ENCODE measurements at regions not wholly inside any gene's neighbourhood (a gene's known extent, or its start where the extent isn't known, plus 50 kb on each side); places are given as distances from the start of the nearest gene placed in this dataset.

GRCh38 chr1:232555494-232556210 lies 74.3 kb downstream of the SIPA1L2 start:
- DNase-seq, result no peak

- DNase-seq, result no peak
Measured at GRCh38 chr1:232554409-232554808, 75.5 kb downstream of the SIPA1L2 start.

DNA sequence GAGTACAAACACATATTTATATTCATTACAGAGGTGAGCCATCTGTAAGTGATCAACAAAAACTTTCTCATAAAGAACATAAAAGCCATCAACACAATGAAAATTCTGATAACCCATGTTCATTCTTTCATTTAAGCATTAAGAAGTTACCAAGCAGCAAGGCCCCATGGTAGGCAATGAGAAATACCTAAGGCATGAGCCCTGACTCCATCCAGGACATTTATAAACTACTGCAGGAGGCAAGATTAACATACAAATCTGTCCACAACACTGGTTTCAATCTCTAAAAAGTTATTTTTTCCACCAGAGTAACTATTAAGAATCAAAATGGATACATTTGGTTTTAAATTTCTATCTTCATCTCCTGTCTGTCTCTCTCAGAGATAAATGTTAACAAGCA lies 76.1 kb downstream of the SIPA1L2 start:
- DNase-seq, result no peak

GRCh38 chr1:232553050-232553754 lies 76.7 kb downstream of the SIPA1L2 start:
- no peak for DNase-seq

DNA sequence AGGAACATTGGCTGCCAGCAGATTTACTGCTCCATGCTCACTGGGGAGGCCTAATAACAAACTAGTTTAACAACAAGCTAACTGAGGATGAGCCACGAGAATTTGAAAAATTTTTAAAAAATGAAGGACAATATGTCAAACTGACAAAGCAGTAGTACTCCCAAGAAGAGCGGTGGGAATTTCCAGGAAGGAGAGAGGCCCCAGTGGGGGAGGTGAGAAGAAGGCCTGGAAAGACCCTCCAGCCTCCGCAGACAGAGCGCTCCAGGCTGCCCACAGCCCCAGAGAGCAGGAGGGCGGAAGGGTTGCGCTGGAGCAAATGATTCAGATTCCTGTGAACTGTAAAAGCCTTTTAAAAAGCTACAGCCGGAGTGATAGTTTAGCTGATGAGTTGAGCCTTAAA lies 78.5 kb downstream of the SIPA1L2 start:
- DNase-seq, result no peak

- DNase-seq, result no peak
Measured at GRCh38 chr1:232550007-232550406, 79.9 kb downstream of the SIPA1L2 start.

GRCh38 chr1:232548691-232549090 lies 81.2 kb downstream of the SIPA1L2 start:
- DNase-seq, result no peak

DNA sequence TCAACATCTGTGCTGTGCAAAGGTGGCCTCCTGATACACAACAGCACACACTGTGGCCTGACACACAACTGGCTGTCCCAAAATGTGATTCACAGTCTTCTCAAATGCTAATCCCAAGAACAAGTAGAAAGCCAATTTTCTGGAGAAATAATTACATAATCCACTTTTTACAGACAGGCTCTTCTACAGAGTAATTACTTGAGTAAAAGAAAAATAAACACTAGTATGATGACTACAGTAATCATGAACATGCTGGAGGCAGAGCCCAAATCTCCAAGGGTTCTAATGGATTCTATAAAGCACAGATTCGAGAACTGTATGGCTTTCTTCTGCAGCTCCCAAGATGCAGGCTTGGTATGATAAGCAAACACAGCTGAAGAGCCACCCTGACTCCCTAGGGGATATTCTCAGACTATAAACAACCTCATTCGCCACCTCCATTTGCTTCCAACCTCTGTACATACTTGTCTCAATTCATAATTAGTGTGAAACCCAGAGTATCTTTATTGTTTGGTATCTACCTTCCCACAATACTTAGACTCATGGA lies 81.9 kb downstream of the SIPA1L2 start:
- no peak for DNase-seq

GRCh38 chr1:232542633-232543593 lies 87.0 kb downstream of the SIPA1L2 start:
- DNase-seq, result no peak

- DNase-seq, result no peak
Measured at GRCh38 chr1:232538943-232539302, 91.0 kb downstream of the SIPA1L2 start.

DNA sequence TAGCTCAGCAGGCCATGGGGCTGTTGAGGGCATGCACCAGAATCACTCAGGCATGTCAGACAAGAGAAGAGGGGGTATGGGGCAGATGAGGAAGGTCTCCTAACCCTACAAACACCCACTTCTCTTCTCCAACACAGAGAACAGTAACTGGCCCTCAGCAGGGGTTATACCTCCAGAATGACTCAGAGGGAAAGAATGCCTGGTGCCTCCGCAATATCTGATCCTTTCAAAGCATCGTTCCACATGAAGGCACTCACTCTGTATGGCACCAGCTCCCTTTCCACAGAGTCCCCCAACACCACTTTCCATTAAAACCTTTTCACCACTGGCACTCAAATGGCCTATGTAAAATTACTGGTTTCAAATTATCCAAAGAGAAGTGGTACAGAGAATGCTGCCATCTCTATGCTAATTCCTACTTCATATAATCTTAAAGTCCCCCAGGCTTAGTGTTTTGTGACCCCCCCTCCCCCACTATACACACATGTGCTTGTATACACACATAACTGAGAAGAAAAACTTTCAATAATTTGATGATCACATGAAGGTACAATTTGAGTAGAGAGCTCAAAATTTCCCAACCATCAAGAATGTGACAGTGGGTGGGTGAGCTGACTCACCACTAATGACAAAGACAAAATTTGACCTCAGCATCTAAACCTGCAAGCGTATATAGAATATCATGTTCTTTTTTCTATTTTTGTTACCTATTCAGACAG lies 91.5 kb downstream of the SIPA1L2 start:
- DNase-seq, result no peak

GRCh38 chr1:232534552-232535517 lies 95.1 kb downstream of the SIPA1L2 start:
- DNase-seq, result no peak

GRCh38 chr1:232533328-232533727 lies 96.6 kb downstream of the SIPA1L2 start:
- DNase-seq, result no peak

DNA sequence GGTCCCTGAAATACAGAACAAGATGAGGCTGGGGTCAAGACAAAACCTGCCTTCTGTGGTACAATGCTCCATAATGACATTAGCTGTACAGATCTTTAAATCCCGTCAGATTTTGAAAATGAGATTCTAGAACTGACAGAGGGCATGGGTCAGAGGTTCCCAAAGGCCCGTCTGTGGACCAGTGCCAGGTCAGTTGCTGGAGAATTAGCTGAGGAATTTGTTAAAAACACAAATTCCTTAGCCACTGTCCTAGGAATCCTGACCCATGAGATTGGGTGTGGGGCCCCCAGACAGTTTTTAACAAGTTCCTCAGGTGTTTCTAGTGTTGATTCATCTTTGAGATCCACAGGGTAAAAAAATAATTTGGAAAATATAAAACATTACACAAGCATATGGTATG lies 97.0 kb downstream of the SIPA1L2 start:
- DNase-seq, result no peak

- DNase-seq, result no peak
Measured at GRCh38 chr1:232531291-232531690, 98.6 kb downstream of the SIPA1L2 start.

DNA sequence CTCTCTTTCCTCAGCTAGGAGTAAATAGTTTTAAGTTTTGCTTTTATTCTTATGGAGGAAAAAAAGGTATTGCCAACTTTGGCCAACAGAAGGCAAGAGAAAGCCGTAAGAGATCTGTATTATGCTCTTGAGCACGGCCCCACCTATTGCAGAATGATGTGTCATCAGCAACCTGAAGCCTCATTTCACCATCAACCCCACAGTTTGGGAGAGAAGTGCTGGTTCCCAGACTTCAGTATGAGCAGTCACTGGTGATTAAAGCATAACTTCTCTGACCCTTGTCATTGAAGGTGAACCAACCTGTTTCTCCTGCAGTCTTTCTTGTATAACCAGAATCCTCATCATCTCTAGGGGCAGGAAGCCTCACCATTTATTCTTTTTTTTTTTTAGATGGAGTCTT lies 100.2 kb downstream of the SIPA1L2 start:
- DNase-seq, result no peak

DNA sequence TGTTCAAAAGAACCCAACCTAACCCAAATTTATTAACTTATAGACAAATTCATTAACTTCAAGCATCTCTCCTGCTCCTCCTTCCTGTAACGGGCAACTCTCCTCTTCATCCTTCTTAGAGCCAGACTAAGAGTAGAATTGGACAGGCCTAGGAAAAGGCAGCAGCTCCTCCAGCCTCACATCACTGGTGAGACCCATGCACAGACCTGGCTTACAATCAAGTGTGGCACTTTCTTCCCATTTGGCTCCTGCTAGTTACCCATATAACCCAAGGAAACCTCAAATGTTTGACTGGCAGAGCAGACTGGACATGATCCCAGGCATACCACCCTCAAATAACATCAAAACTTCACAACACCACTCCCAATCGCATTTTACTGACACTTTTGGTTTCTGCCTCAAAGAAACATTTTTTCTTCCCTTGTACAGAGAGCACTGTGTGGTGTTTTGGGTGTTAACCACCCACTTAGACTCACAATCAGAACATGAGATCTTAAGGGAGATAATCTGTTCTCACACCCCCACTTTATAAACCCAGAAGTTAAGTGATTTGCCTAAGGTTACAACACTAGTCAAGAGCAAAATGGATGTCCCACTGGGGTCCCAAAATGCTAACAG lies 101.4 kb downstream of the SIPA1L2 start:
- DNase-seq, result no peak

GRCh38 chr1:232524056-232524455 lies 105.9 kb downstream of the SIPA1L2 start:
- no peak for DNase-seq

GRCh38 chr1:232522189-232522588 lies 107.7 kb downstream of the SIPA1L2 start:
- DNase-seq, result no peak

DNA sequence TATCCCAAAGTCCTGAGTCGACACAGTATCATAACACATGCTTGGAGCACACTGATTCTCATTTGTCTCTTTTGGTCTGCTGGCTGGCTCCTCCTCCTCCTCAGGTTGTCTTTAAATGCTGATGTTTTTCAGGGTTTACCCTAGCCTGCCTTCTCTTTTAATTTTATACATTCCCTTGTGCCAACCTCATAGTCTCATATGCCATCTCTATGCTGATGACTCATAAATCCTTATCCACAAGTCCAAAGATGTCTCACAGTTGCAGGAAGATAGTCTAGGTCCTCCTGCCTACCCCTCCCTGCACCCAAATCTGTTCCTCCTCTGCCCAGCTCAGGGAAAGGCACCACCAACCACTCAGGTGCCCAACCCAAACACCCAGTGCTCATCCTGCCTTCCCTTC lies 108.3 kb downstream of the SIPA1L2 start:
- DNase-seq, result no peak

- no peak for DNase-seq
Measured at GRCh38 chr1:232519186-232519585, 110.7 kb downstream of the SIPA1L2 start.

Data from activated T-cell treated with anti-CD3 and anti-CD28 coated beads, Interleukin-2, amount 50 U/mL, for 1 hour (primary cell).